ENCODE measurements at regions not wholly inside any gene's neighbourhood (a gene's known extent, or its start where the extent isn't known, plus 50 kb on each side); places are given as distances from the start of the nearest gene placed in this dataset.

GRCh38 chr6:113558966-113559365 lies 298.2 kb upstream of the MARCKS start:
- DNase-seq, result no peak

GRCh38 chr6:113560376-113560775 lies 296.8 kb upstream of the MARCKS start:
- no peak for DNase-seq

- DNase-seq, result no peak
Measured at GRCh38 chr6:113560908-113561307, 296.2 kb upstream of the MARCKS start.

- DNase-seq, result no peak
Measured at GRCh38 chr6:113562248-113562647, 294.9 kb upstream of the MARCKS start.

- DNase-seq, result peak; percentile 99
Measured at GRCh38 chr6:113564371-113565171, 292.6 kb upstream of the MARCKS start.

- DNase-seq, result no peak
Measured at GRCh38 chr6:113565306-113565705, 291.8 kb upstream of the MARCKS start.

- DNase-seq, result no peak
Measured at GRCh38 chr6:113570161-113570560, 287.0 kb upstream of the MARCKS start.

GRCh38 chr6:113570641-113571040 lies 286.5 kb upstream of the MARCKS start:
- peak; percentile 21 for DNase-seq

GRCh38 chr6:113574147-113574546 lies 283.0 kb upstream of the MARCKS start:
- no peak for DNase-seq

- no peak for DNase-seq
Measured at GRCh38 chr6:113576310-113576709, 280.8 kb upstream of the MARCKS start.

GRCh38 chr6:113578691-113579090 lies 278.5 kb upstream of the MARCKS start:
- DNase-seq, result no peak

- no peak for DNase-seq
Measured at GRCh38 chr6:113584767-113585166, 272.4 kb upstream of the MARCKS start.

- DNase-seq, result no peak
Measured at GRCh38 chr6:113585246-113585645, 271.9 kb upstream of the MARCKS start.

GRCh38 chr6:113586413-113587077 lies 270.6 kb upstream of the MARCKS start:
- DNase-seq, result no peak

- DNase-seq, result no peak
Measured at GRCh38 chr6:113587078-113587699, 270.0 kb upstream of the MARCKS start.

GRCh38 chr6:113588646-113589045 lies 268.5 kb upstream of the MARCKS start:
- DNase-seq, result no peak

- DNase-seq, result peak; percentile 44
Measured at GRCh38 chr6:113591896-113592827, 265.0 kb upstream of the MARCKS start.

- no peak for DNase-seq
Measured at GRCh38 chr6:113594726-113595125, 262.4 kb upstream of the MARCKS start.

GRCh38 chr6:113595911-113596376 lies 261.2 kb upstream of the MARCKS start:
- DNase-seq, result no peak

GRCh38 chr6:113596387-113597230 lies 260.5 kb upstream of the MARCKS start:
- peak; percentile 97 for DNase-seq

GRCh38 chr6:113597231-113597583 lies 259.9 kb upstream of the MARCKS start:
- DNase-seq, result no peak

GRCh38 chr6:113598786-113599185 lies 258.4 kb upstream of the MARCKS start:
- no peak for DNase-seq

Measured in NCI-H2171 treated with DMSO at 0.1 percent for 48 hours (cell line).